GM21447 (cell line): ENCODE measurements at regions not wholly inside any gene's neighbourhood (a gene's known extent, or its start where the extent isn't known, plus 50 kb on each side); places are given as distances from the start of the nearest gene placed in this dataset.

Source experiments
- ATAC-seq: cut with Tn5 transposase; IDR thresholded peaks from one replicate; pipeline ENCODE4 v1.9.1; 2021; ENCODE audit not compliant: unreplicated experiment

- no peak for ATAC-seq
Measured at GRCh38 chr18:6605115-6605869, 124.2 kb upstream of the ARHGAP28 start.

GRCh38 chr18:6606411-6607085 is 123.0 kb upstream of the ARHGAP28 start:
- no peak for ATAC-seq

- ATAC-seq = no peak
Measured at GRCh38 chr18:6607343-6607742, 122.2 kb upstream of the ARHGAP28 start.

GRCh38 chr18:6609666-6610264 is 119.8 kb upstream of the ARHGAP28 start:
- ATAC-seq = no peak

GRCh38 chr18:6610466-6610865 is 119.0 kb upstream of the ARHGAP28 start:
- ATAC-seq = no peak

- no peak for ATAC-seq
Measured at GRCh38 chr18:6613581-6613980, 115.9 kb upstream of the ARHGAP28 start.

- no peak for ATAC-seq
Measured at GRCh38 chr18:6614952-6615351, 114.6 kb upstream of the ARHGAP28 start.

- ATAC-seq = no peak
Measured at GRCh38 chr18:6616981-6617380, 112.5 kb upstream of the ARHGAP28 start.

- no peak for ATAC-seq
Measured at GRCh38 chr18:6621437-6621836, 108.1 kb upstream of the ARHGAP28 start.

- ATAC-seq = no peak
Measured at GRCh38 chr18:6623278-6623677, 106.2 kb upstream of the ARHGAP28 start.

- no peak for ATAC-seq
Measured at GRCh38 chr18:6624271-6624660, 105.2 kb upstream of the ARHGAP28 start.

- ATAC-seq = no peak
Measured at GRCh38 chr18:6624661-6625311, 104.7 kb upstream of the ARHGAP28 start.

GRCh38 chr18:6625481-6625880 is 104.0 kb upstream of the ARHGAP28 start:
- no peak for ATAC-seq

- no peak for ATAC-seq
Measured at GRCh38 chr18:6626457-6626856, 103.1 kb upstream of the ARHGAP28 start.

- ATAC-seq = no peak
Measured at GRCh38 chr18:6627645-6628044, 101.9 kb upstream of the ARHGAP28 start.

GRCh38 chr18:6628187-6628586 is 101.3 kb upstream of the ARHGAP28 start:
- ATAC-seq = no peak

GRCh38 chr18:6629635-6630140 is 99.8 kb upstream of the ARHGAP28 start:
- no peak for ATAC-seq

GRCh38 chr18:6633310-6633709 is 96.2 kb upstream of the ARHGAP28 start:
- ATAC-seq = no peak

GRCh38 chr18:6636091-6636490 is 93.4 kb upstream of the ARHGAP28 start:
- ATAC-seq = no peak

- ATAC-seq = no peak
Measured at GRCh38 chr18:6638447-6638846, 91.1 kb upstream of the ARHGAP28 start.

- ATAC-seq = no peak
Measured at GRCh38 chr18:6639305-6639704, 90.2 kb upstream of the ARHGAP28 start.
